Osteoblast (primary cell): ENCODE measurements at regions not wholly inside any gene's neighbourhood (a gene's known extent, or its start where the extent isn't known, plus 50 kb on each side); places are given as distances from the start of the nearest gene placed in this dataset.

Experiments used
- DNase-seq: peaks from one replicate; pipeline ENCODE4 v3.0.0; 2011; ENCODE audit warnings: low spot score, mixed read lengths; ENCODE audit not compliant: insufficient read length; ENCODE audit errors: missing footprints
- H2AFZ ChIP-seq: 2 replicates; pipeline ENCODE4 v1.6.0; 2011; ENCODE audit warnings: mild to moderate bottlenecking, low read length
- H3K27ac ChIP-seq: 2 replicates; pipeline ENCODE4 v1.5.1; 2011; ENCODE audit warnings: mild to moderate bottlenecking, low read depth, low read length, moderate library complexity
- H3K27me3 ChIP-seq: 2 replicates; pipeline ENCODE4 v1.6.0; 2012; ENCODE audit warnings: mild to moderate bottlenecking, control low read depth, inconsistent platforms, low read length, moderate library complexity; ENCODE audit not compliant: insufficient read depth
- H3K36me3 ChIP-seq: 2 replicates; pipeline ENCODE4 v1.5.1; 2011; ENCODE audit warnings: mild to moderate bottlenecking, low read length, control low read depth, moderate library complexity; ENCODE audit not compliant: insufficient read depth
- H3K4me1 ChIP-seq: 2 replicates; pipeline ENCODE4 v1.5.1; 2011; ENCODE audit warnings: mild to moderate bottlenecking, low read length, control low read depth, moderate library complexity; ENCODE audit not compliant: insufficient read depth
- H3K4me2 ChIP-seq: 2 replicates; pipeline ENCODE4 v1.6.0; 2011; ENCODE audit warnings: mild to moderate bottlenecking, low read length; ENCODE audit not compliant: insufficient read depth
- H3K4me3 ChIP-seq: fragments of 200-600 bp; sonication (generic); 3 replicates; pipeline ENCODE4 v1.5.1; 2012; ENCODE audit warnings: mild to moderate bottlenecking, low read length, inconsistent platforms; ENCODE audit not compliant: insufficient read depth
- H3K79me2 ChIP-seq: 2 replicates; pipeline ENCODE4 v1.6.0; 2012; ENCODE audit warnings: mild to moderate bottlenecking, low read length, control low read depth, inconsistent platforms; ENCODE audit not compliant: insufficient read depth
- H3K9me3 ChIP-seq: 2 replicates; pipeline ENCODE4 v1.5.1; 2011; ENCODE audit warnings: low read depth, low read length, control low read depth
- H4K20me1 ChIP-seq: 2 replicates; pipeline ENCODE4 v1.6.0; 2012; ENCODE audit warnings: mild to moderate bottlenecking, low read length, control low read depth; ENCODE audit not compliant: insufficient read depth
- CTCF ChIP-seq: IDR thresholded peaks from 2 replicates; pipeline ENCODE4 v1.5.1; 2011; ENCODE audit warnings: mild to moderate bottlenecking, low read depth, low read length, moderate library complexity; ENCODE audit errors: extremely low read depth

DNA sequence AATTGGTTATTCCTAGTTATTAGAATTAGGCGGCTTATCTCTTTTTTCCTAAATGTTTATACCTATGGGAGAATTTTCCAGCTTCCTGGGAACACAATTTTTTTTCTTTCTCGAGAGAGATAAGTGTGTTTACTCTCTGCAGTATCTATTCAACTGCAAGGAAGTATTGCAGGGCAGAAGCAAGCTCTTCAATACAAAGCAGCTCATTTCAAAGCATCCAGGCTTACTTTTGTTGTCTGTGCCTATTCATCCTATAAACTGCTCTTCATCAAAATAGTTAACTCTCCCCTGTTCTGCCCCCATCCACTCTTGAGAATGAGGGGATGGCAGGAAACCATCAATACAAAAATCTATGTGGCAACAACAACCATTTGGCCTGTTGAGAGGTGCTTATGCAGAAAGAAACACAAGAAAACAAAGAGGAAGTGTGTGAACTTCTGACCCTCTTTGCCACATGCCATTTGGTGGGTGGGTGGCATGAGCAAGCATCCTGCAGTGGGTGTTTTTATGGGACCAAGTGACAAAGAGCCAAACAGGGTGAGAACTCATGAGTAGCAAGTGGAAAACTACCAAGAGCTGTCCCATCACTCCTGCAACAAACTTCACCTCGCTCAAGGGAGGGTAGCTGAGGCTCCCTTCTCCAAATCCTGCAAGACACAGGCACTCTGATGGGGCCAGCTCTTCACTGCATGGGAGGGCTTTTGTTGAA, 50.6 kb upstream of the MRPS6 start:
- Histone ChIP-seq H4K20me1 (no peaks in the 10 kb centered on the region), H3K4me1 (peaks cover 15% of the 10 kb centered on the region), H3K4me2 (no peak overlapping the region), H2AFZ (peak overlapping the region; percentile 38), H3K79me2 (no peaks in the 10 kb centered on the region), H3K9me3 (no peaks in the 10 kb centered on the region), H3K36me3 (no peaks in the 10 kb centered on the region), H3K27ac (no peak overlapping the region), H3K4me3 (no peak overlapping the region), H3K27me3 (no peaks in the 10 kb centered on the region)
- DNase-seq: no peak
- no peak for TF ChIP-seq CTCF

GRCh38 chr21:34021726-34022125, 51.7 kb upstream of the MRPS6 start:
- no peak overlapping the region for H3K4me3 ChIP-seq
- no peak overlapping the region for H3K4me2 ChIP-seq
- H3K4me1 ChIP-seq: peaks cover 14% of the 10 kb centered on the region
- no peak overlapping the region for H2AFZ ChIP-seq
- H3K27ac ChIP-seq: no peak overlapping the region
- no peaks in the 10 kb centered on the region for H3K9me3 ChIP-seq
- no peaks in the 10 kb centered on the region for H4K20me1 ChIP-seq
- no peak for TF ChIP-seq CTCF
- no peaks in the 10 kb centered on the region for H3K27me3 ChIP-seq
- DNase-seq: no peak
- H3K36me3 ChIP-seq: no peaks in the 10 kb centered on the region
- H3K79me2 ChIP-seq: no peaks in the 10 kb centered on the region

DNA sequence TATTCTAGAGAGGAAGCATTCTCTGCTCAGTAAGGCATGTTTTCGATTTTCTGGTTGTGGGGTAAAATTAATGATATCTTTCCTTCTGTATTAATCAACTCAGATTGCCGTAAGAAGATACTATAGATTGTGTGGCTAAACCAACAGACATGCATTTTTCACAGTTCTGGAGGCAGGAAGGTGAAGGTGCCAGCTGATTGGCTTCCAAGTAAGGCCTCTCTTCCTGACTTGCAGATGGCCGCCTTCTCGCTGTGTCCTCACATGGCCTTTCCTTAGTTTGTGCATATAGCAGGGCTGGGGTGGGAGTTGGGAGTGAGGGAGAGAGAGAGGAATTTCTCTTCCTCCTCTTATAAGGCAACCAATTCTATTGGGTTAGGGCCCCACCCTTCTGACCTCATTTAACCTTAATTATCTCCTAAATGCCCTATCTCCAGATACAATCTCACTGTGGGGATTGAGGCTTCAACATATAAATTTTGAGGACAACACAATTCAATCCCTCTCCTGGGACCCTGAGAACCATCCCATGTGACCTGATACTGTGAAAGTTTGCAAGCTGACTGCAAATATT, 52.3 kb upstream of the MRPS6 start:
- H3K36me3 ChIP-seq: no peaks in the 10 kb centered on the region
- no peak overlapping the region for H2AFZ ChIP-seq
- no peaks in the 10 kb centered on the region for H3K79me2 ChIP-seq
- H3K4me3 ChIP-seq: no peak overlapping the region
- TF ChIP-seq CTCF: no peak
- no peaks in the 10 kb centered on the region for H4K20me1 ChIP-seq
- no peak overlapping the region for H3K4me2 ChIP-seq
- no peaks in the 10 kb centered on the region for H3K9me3 ChIP-seq
- H3K27me3 ChIP-seq: no peaks in the 10 kb centered on the region
- DNase-seq: no peak
- peaks cover 14% of the 10 kb centered on the region for H3K4me1 ChIP-seq
- no peak overlapping the region for H3K27ac ChIP-seq

DNA sequence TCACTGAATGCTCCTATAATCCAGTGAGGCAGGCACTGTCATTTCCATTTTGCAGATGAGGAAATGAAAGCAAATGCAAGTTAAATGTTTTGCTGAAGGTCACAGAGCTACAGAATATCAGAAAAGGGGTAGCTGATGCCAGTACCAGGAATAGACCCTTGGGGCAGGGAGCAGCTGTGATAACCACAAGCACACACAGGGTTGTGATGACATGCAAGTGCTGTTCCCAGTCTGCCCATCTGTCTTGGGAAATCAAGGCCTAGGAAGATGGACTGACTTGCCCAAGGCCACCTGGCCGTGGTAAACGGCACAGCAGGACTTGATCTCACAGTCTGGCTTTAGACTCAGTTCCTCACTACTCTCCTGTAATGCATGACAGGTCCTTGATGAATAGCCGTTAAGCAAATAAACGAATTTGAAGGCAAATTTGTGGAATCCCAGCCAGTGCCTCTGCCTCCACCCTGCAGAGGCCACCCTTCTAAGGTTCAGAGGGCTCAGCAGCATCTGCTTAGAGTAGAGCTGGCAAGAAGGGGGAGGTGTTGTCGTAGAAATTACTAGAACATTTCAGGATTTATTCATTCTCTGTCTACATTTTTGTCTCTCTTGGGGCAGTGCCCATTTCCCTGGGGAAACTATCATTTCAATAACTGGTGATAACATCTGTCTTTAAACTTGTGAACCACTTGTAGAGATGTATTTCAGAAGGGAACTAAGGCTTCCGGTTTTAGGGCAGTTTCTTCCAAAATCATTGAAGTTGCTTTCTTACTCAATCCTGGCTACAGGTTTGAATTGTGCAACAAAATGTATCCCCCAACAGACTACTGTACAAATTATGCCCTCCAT, 53.2 kb upstream of the MRPS6 start:
- peaks cover 14% of the 10 kb centered on the region for H3K4me1 ChIP-seq
- no peak overlapping the region for H2AFZ ChIP-seq
- H3K27me3 ChIP-seq: no peaks in the 10 kb centered on the region
- H3K36me3 ChIP-seq: no peaks in the 10 kb centered on the region
- H4K20me1 ChIP-seq: no peaks in the 10 kb centered on the region
- no peak overlapping the region for H3K4me2 ChIP-seq
- DNase-seq: no peak
- no peaks in the 10 kb centered on the region for H3K79me2 ChIP-seq
- no peak overlapping the region for H3K4me3 ChIP-seq
- no peak overlapping the region for H3K27ac ChIP-seq
- no peaks in the 10 kb centered on the region for H3K9me3 ChIP-seq
- no peak for TF ChIP-seq CTCF
